ENCODE measurements at regions not wholly inside any gene's neighbourhood (a gene's known extent, or its start where the extent isn't known, plus 50 kb on each side); places are given as distances from the start of the nearest gene placed in this dataset.
A peak's percentile ranks its signal among the peaks of the same experiment; 100 is the strongest.
"Not testable (repeated sequence)": the region's sequence is repeated elsewhere in the genome, so short reads cannot be mapped to it uniquely, and the experiment has no call there.

DNA sequence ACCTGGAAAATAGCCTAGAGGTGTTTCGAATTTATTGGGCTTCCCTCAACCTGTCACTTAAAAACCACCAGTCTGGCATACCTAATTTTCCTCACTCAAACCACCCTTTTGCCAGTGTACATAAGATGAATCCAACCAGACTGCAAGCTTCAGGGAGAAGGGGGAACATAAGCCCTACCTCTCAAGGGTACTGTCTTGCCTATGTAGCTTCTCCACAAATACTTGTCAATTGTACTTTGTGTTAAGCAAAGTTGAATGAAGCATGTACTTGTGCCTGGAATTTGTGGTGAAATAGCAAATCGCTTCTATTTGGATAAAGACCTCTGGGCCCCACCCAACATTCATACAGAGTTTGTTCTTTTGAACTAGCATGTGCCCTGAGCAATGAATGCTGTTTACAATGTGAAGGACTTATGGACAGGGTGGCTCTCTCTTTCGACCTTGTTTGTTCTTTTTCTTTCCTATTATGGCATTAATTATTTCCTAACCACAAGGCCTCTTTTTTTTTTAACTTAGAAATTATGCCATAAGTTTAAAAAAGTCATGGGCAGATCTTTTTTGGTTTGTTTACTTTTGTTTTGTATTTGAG is 580.2 kb downstream of the EBF1 start:
- DNase-seq (ENCODE audit: low read depth in 3 of 3) = no peak

DNA sequence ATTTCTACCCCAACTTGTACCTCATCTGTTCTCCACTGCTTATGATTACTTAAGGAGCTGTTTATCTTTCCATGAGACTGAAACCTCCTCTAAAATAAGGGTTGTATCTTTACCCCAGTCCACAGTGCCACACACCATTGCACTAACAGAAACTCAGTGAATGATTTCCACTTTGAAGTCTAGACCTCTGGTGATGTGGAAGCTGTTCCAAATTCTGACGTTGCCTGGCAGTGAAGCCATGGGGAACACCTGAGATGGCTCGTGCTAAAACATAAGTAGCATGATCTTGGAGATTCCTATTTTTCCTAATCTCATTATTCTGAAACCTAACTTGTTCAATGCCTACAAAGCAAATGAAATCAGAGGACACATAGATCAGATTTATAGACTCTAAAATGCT is 583.2 kb downstream of the EBF1 start:
- no peak for DNase-seq (ENCODE audit: low read depth in 3 of 3)

DNA sequence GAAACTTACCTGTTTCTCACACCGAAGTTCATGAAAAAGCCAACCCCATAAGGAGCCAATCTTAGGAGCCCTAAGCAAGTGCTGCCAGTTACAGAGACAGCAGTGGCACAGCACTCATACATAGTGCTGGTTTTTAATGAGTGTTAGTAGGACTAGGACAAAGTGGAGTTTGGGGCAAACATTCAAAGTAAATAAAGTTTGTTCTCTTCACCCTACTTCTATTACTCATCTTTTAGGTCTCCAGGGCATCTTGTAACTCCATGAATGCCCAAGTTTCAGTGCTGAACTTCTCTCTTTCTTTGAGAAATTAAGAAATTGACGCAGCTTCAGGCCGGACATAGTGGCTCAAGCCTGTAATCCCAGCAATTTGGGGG is 584.7 kb downstream of the EBF1 start:
- no peak for DNase-seq (ENCODE audit: low read depth in 3 of 3)

GRCh38 chr5:158514319-158514985 is 585.3 kb downstream of the EBF1 start:
- DNase-seq (ENCODE audit: low read depth in 3 of 3) = peak in 1 of 3 donors; percentile 5

- DNase-seq (ENCODE audit: low read depth in 3 of 3) = no peak
Measured at GRCh38 chr5:158513490-158514318, 586.0 kb downstream of the EBF1 start.

DNA sequence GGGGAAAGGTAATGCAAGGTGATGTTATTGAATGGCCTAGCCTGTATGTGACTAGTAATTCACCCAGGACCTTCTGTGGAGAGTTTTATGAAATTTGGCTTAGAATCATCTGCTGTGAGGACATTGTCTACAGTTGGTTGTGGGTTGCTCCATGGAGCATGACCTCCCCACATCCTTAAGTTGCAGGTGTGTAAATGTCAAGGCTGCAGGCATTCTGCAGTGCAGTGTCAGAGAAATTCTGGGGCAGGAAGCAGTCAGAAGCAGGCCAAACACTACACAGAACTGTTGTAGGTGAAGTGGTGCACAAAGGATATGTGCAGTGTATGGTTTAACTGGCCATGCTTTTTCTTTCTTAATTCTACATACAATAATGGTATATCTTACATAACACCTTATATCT is 588.3 kb downstream of the EBF1 start:
- DNase-seq (ENCODE audit: low read depth in 3 of 3) = no peak

GRCh38 chr5:158510479-158510878 is 589.2 kb downstream of the EBF1 start:
- no peak for DNase-seq (ENCODE audit: low read depth in 3 of 3)

GRCh38 chr5:158506648-158507047 is 593.1 kb downstream of the EBF1 start:
- no peak for DNase-seq (ENCODE audit: low read depth in 3 of 3)

DNA sequence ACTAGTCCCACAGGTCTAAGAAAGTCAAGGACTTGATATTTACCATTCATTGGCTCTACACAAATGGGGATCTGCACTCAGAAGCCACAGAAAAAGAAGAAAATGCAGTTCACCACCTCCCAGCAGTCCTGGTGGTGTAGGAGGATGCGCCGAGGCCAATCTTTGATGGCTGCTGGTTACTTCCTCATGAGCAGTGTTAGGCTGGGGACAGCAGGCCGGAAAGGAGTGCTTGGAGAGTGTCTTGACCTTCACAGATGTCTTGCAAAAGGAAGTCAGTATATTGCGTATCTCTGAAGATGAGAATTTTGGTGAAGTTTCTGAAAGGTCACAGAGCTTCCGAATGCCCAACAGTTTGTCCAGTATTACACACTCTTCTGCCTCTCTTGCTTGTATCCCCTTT is 597.0 kb downstream of the EBF1 start:
- no peak for DNase-seq (ENCODE audit: low read depth in 3 of 3)

DNA sequence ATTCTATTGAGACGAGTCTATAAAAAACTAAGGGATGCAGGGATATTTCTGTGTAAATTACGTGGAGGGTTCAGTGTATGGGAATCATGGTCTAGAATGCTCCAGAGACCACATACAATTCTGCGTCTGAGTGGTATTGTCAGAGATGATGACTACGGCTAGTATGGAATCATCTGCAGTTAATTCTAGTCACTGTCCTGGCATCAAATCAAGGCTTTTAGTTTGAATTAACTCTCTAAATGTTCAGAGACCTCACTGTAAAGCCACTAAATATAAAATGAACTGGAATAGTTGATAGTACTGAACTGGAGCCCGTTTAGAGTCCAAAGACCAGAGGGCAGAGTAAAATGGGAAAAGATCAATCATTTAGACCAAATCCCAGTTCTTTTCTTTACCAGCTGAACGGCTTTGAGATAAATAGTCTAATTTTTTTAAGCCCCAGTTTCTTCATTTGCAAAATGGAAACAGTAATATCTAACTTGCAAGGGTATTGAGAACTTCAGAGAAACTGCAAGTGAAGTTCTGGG is 599.8 kb downstream of the EBF1 start:
- no peak for DNase-seq (ENCODE audit: low read depth in 3 of 3)

DNA sequence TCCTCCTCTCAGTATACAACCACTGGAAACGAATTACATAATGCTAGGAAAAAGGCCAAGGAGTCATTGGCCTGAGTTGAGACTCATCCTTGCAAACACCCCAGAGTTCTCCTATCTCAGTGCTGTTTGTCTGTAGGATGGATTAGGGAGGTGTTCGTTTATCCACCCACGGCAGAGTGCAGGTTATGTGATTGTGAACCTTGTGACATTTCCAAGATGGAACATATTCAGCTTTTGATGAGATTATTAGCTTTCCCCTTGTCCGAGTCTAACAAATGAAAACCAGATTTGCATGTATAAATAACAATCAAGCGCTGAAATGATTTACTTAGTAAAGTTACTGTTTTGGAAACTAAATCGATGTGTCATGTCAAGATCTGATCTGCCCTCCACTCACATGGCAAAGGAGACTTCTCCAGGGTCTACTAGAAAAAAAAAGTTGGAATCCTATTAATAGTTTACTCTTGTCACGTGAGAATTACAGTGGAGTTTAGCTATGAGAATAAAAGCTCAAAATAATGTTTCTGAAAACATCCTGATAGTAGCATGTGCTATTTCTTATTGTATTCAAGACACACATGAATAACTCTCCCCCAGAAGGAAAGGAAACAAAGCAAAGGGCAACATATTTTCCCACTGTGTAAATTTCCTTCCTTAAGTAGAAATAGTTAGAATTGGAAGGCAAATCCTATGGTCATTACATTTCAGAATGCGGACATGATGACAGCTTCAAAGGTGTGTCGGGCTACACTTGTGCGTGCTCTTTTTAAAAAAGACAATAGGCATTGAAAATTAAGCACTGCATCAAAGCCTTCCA is 600.4 kb downstream of the EBF1 start:
- no peak for DNase-seq (ENCODE audit: low read depth in 3 of 3)

GRCh38 chr5:158496624-158497023 is 603.1 kb downstream of the EBF1 start:
- no peak for DNase-seq (ENCODE audit: low read depth in 3 of 3)

DNA sequence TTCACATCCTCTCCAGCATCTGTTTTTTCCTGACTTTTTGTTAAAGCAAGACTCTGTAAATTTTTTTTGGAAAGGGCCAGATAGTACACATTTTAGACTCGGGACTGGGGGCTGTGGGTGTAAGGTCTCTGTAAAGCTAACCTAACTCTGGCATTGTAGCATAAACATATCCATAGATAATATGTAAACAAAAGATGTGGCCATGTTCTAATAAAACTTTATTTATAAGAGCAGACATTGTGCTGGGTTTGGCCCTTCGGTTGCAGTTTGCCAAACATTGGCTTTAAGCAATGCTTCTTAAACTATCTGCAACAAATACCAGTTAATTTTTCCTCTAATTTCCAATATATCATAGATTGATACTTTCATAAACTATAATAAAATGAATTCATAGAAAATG is 605.2 kb downstream of the EBF1 start:
- no peak for DNase-seq (ENCODE audit: low read depth in 3 of 3)

DNA sequence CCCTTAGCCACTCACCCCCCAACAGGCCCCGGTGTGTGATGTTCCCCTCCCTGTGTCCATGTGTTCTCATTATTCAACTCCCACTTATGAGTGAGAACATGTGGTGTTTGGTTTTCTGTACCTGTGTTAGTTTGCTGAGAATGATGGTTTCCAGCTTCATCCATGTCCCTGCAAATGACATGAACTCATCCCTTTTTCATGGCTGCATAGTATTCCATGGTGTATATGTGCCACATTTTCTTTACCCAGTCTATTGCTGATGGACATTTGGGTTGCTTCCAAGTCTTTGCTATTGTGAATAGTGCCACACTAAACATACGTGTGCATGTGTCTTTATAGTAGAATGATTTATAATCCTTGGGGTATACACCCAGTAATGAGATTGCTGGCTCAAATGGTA is 605.7 kb downstream of the EBF1 start:
- not testable (repeated sequence) for DNase-seq (ENCODE audit: low read depth in 3 of 3)

- no peak for DNase-seq (ENCODE audit: low read depth in 3 of 3)
Measured at GRCh38 chr5:158492841-158493242, 606.9 kb downstream of the EBF1 start.

GRCh38 chr5:158492136-158492535 is 607.6 kb downstream of the EBF1 start:
- DNase-seq (ENCODE audit: low read depth in 3 of 3) = no peak

DNA sequence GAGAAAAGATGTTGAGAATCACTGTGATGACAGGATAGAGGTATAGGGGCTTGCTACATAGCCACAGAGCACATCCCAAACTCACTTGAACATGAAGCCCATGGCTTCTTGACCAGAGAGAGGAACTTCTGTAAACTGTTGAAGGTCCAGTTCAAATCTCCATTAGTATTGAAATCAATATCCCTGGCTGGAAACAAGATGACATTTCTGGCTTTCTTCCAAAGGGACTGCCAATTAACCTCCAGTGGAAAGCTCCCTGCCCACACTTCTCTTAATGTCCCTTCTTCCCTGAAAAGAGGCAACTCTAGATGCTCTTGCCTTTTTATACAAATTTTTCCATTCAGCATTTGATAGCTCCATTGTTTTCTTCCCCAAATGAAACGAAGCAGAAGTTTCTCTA is 612.1 kb downstream of the EBF1 start:
- no peak for DNase-seq (ENCODE audit: low read depth in 3 of 3)

DNA sequence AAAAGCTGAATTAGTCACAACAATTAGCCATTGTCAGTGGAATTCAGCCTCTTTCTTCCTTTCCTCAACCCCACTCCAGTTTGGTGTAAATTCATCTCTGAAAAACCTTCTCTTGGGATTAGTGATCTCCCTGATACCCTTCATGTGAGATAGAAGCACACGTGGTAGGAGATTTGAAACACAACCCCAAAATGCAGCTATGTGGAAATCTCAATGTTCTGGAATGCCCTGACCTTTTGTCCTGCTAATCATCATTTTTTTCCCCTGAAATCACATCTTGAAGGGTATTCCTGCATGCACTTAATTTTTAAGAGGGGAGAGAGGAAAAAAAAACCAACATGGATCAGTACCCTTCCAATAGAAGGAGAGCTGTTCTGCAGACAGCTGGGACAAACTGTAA is 612.6 kb downstream of the EBF1 start:
- DNase-seq (ENCODE audit: low read depth in 3 of 3) = no peak

GRCh38 chr5:158486566-158486965 is 613.1 kb downstream of the EBF1 start:
- no peak for DNase-seq (ENCODE audit: low read depth in 3 of 3)

- DNase-seq (ENCODE audit: low read depth in 3 of 3) = no peak
Measured at GRCh38 chr5:158485604-158486081, 614.1 kb downstream of the EBF1 start.

DNA sequence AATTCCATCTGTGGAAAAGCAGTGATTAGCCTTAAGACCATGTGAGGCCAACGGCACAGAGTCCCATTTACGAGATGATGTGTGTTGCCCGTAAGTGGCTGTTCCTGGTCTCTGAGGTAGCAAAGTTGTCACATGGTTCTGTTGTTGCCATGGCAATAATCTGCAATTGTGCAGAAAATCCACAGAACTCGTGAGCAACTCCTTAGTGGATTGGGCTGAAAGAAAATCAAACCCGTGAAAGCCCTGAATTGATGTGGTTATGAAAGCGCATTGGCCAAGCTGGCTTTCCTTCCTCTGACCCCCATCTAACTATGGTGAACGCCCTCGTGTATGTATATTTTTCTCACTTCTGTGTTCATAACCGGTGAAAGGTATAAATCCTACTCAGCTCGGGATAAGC is 614.7 kb downstream of the EBF1 start:
- DNase-seq (ENCODE audit: low read depth in 3 of 3) = no peak

- no peak for DNase-seq (ENCODE audit: low read depth in 3 of 3)
Measured at GRCh38 chr5:158484150-158484549, 615.6 kb downstream of the EBF1 start.
